22Rv1 (cell line): ENCODE measurements at regions not wholly inside any gene's neighbourhood (a gene's known extent, or its start where the extent isn't known, plus 50 kb on each side); places are given as distances from the start of the nearest gene placed in this dataset.

ENCODE experiments used
- H3K27ac ChIP-seq: fragments of 450-650 bp; 2 replicates; pipeline ENCODE4 v1.5.1; 2017
- CTCF ChIP-seq: fragments of 450-650 bp; IDR thresholded peaks from 2 replicates; pipeline ENCODE4 v1.5.1; 2017; ENCODE audit warnings: mild to moderate bottlenecking
- ZFX ChIP-seq: fragments of 450-650 bp; IDR thresholded peaks from 2 replicates; pipeline ENCODE4 v1.6.1; 2017; ENCODE audit warnings: antibody characterized with exemption, borderline replicate concordance

- TF ChIP-seq ZFX = no peak
- no peak for TF ChIP-seq CTCF
- peak overlapping the region; percentile 53 for H3K27ac ChIP-seq
Observed at GRCh38 chr3:188940573-188940932, 231.2 kb upstream of the TPRG1 start.

DNA sequence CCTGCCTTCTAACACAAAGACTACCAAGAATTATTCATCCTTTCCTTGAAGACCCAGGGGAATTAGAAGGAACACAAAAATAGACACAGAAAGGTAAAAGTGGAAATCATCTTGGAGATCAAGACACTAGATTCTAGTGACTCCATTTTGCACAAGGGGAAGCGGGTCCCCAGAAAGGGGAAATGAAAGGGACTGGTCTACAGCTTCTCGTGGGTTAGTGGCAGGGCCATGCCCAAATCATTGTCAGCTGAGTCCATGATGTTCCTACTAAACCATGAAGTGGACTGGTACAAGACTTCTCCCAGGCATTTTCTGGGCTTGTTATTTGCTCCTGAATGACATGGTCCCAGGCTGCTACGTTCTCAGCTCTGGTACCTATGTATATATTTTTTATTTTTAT, 230.7 kb upstream of the TPRG1 start:
- no peak for TF ChIP-seq CTCF
- no peak for TF ChIP-seq ZFX

GRCh38 chr3:188942191-188942590, 229.6 kb upstream of the TPRG1 start:
- TF ChIP-seq ZFX (no peak), CTCF (no peak)
- H3K27ac ChIP-seq = no peak overlapping the region

More for the DNA sequence above, 230.7 kb upstream of the TPRG1 start:
- no peak overlapping the region; the same call in 1 of the 2 replicates for H3K27ac ChIP-seq

DNA sequence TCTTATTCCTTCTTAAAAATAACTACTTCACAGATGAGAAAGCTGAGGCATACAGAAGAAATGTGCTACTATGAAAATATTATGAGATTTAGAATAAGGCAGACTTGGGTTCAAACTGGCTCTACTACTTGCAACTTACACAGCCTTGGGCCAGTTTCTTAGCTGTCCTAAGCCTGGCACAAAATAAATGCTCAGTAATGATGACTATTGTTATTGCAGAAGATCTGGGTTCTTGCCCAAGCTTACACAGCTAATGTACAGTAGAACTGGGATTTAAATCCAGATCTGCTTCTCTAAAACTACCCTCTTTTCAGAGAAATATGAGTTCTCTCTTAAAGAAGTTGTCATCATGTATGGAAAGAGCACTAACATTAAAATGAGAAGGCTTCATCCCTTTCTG, 228.2 kb upstream of the TPRG1 start:
- TF ChIP-seq ZFX (no peak), CTCF (no peak)
- H3K27ac ChIP-seq = no peak overlapping the region

- TF ChIP-seq CTCF = no peak
- TF ChIP-seq ZFX = no peak
- no peak overlapping the region for H3K27ac ChIP-seq
Observed at GRCh38 chr3:188944108-188944507, 227.7 kb upstream of the TPRG1 start.

- H3K27ac ChIP-seq = peak overlapping the region; percentile 99
- TF ChIP-seq CTCF = no peak
- TF ChIP-seq ZFX = no peak
Observed at GRCh38 chr3:188946351-188947240, 225.2 kb upstream of the TPRG1 start.
